Activated T-helper 17 cell treated with anti-CD3 and anti-CD28 coated beads, Interleukin-2, amount 50 U/mL, for 72 hours (primary cell): ENCODE measurements at regions not wholly inside any gene's neighbourhood (a gene's known extent, or its start where the extent isn't known, plus 50 kb on each side); places are given as distances from the start of the nearest gene placed in this dataset.
"Not testable (repeated sequence)": the region's sequence is repeated elsewhere in the genome, so short reads cannot be mapped to it uniquely, and the experiment has no call there.

Experiments used
- ATAC-seq: fragments of 150-1000 bp; cut with Tn5 transposase; replicated peaks from 2 replicates; pipeline ENCODE4 v1.10.0; 2021; ENCODE audit warnings: mild to moderate bottlenecking, moderate library complexity
- H3K27ac Mint-ChIP-seq: one replicate; pipeline ENCODE4 v1.8.0; 2022; ENCODE audit warnings: mixed read lengths
- H3K27me3 Mint-ChIP-seq: one replicate; pipeline ENCODE4 v1.8.0; 2022; ENCODE audit warnings: mixed read lengths
- H3K36me3 Mint-ChIP-seq: one replicate; pipeline ENCODE4 v1.8.0; 2022; ENCODE audit warnings: low read depth, mild to moderate bottlenecking, mixed read lengths
- H3K4me1 Mint-ChIP-seq: one replicate; pipeline ENCODE4 v1.8.0; 2022; ENCODE audit warnings: mixed read lengths
- H3K4me3 Mint-ChIP-seq: one replicate; pipeline ENCODE4 v1.8.0; 2022; ENCODE audit warnings: mild to moderate bottlenecking, mixed read lengths
- H3K9me3 Mint-ChIP-seq: one replicate; pipeline ENCODE4 v1.8.0; 2022; ENCODE audit warnings: mixed read lengths

DNA sequence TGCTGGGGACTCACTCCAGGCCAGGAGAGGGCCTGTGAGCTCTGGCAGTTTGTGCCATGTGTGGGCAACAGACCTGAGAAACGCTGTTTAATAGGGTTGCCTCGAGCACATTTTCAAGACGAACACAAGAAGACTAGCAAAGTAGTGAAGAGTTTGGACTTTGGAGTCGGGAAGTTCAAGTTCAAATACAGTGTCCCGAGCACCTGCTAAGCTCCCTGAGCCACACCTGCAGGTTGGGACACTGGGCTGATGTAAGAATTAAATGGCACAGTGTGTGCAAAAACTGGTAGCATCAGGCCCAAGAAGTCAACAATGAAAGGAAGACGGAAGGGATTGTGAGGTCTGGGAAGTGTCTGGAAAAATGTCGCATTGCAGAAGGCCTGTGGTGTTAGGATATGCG is 112.8 kb upstream of the PABPC3 start:
- Mint-ChIP-seq H3K4me3 (no peak overlapping the region), H3K27ac (no peak overlapping the region), H3K27me3 (peaks cover 17% of the 10 kb centered on the region), H3K4me1 (no peaks in the 10 kb centered on the region), H3K36me3 (no peaks in the 10 kb centered on the region), H3K9me3 (no peaks in the 10 kb centered on the region)
- ATAC-seq, result no peak

GRCh38 chr13:24984134-24984533 is 111.8 kb upstream of the PABPC3 start:
- Mint-ChIP-seq H3K36me3 (no peaks in the 10 kb centered on the region), H3K4me1 (no peaks in the 10 kb centered on the region), H3K9me3 (no peaks in the 10 kb centered on the region), H3K27ac (no peak overlapping the region), H3K27me3 (peaks cover 21% of the 10 kb centered on the region), H3K4me3 (no peak overlapping the region)
- no peak for ATAC-seq

DNA sequence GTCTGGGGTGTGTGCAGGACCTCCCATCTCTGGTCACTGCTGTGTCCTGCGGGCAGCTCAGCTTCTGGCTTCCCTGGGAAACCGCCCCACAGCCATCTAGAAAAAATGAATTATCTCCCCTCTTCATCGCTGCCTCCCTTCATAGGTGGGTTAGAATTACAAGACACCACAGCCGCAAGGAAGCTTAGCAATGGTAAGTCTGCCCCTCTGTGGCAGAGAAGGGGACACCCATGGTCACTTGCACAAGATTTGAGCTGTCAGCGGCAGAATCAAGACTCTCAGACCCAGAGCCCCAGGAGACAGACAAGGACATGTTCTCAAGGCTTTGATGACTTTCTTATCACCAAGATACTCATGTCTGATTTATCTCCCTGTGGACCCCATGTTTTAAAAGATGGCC is 110.8 kb upstream of the PABPC3 start:
- H3K4me1 Mint-ChIP-seq, result no peaks in the 10 kb centered on the region
- H3K36me3 Mint-ChIP-seq, result no peaks in the 10 kb centered on the region
- H3K4me3 Mint-ChIP-seq, result no peak overlapping the region
- peaks cover 21% of the 10 kb centered on the region for H3K27me3 Mint-ChIP-seq
- H3K27ac Mint-ChIP-seq, result no peak overlapping the region
- no peaks in the 10 kb centered on the region for H3K9me3 Mint-ChIP-seq
- no peak for ATAC-seq

- Mint-ChIP-seq H3K27me3 (peaks cover 24% of the 10 kb centered on the region), H3K4me3 (no peak overlapping the region), H3K36me3 (no peaks in the 10 kb centered on the region), H3K9me3 (no peaks in the 10 kb centered on the region), H3K27ac (no peak overlapping the region), H3K4me1 (no peaks in the 10 kb centered on the region)
- ATAC-seq, result no peak
Observed at GRCh38 chr13:24985896-24986295, 110.0 kb upstream of the PABPC3 start.

DNA sequence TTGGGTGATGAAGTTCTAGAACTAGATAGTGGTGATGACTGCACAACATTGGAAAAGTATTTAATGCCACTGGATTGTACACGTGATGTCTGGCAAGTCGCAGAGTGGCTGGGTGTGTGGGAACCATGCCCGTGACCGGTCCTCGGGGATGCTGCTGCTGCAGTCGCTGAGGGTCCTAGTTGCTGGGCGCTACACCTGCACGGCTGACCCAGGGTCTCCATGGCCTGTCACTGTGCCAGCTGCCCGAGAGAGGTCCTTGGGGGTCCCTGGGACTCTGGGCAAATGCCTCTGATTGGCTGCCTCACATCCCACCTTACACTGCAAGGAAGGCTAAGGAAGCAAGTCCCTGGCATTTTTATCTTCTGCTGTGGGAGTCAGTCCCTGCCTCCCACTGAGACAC is 109.1 kb upstream of the PABPC3 start:
- Mint-ChIP-seq H3K36me3 (no peaks in the 10 kb centered on the region), H3K4me1 (no peaks in the 10 kb centered on the region), H3K27me3 (peaks cover 30% of the 10 kb centered on the region), H3K9me3 (no peaks in the 10 kb centered on the region), H3K4me3 (no peak overlapping the region), H3K27ac (no peak overlapping the region)
- no peak for ATAC-seq

DNA sequence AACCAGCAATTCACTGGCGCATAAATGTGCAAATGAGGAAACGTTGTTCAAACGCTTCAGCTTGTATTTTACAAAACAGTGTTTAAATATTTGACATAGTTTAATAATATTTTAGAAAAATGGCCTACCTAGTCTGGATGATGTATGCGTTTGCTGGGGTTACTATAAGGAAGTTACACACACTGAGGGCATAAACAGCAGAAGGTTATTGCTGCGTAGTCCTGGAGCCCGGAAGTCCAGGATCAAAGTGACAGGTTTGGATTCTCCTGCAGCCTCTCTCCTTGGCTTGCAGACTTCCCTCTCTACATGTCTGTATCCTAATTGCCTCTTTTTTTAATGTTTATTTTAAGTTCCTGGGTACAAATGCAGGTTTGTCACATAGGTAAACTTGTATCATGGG is 106.0 kb upstream of the PABPC3 start:
- H3K9me3 Mint-ChIP-seq, H3K4me3 Mint-ChIP-seq, H3K36me3 Mint-ChIP-seq, ATAC-seq, H3K27ac Mint-ChIP-seq, H3K4me1 Mint-ChIP-seq: not testable (repeated sequence)
- H3K27me3 Mint-ChIP-seq, result peaks cover 17% of the 10 kb centered on the region

- not testable (repeated sequence) for H3K9me3 Mint-ChIP-seq, H3K36me3 Mint-ChIP-seq, H3K27ac Mint-ChIP-seq, H3K4me1 Mint-ChIP-seq, ATAC-seq, H3K4me3 Mint-ChIP-seq
- H3K27me3 Mint-ChIP-seq, result peaks cover 20% of the 10 kb centered on the region
Observed at GRCh38 chr13:24992946-24993345, 103.0 kb upstream of the PABPC3 start.

- Mint-ChIP-seq H3K4me3 (no peak overlapping the region), H3K9me3 (no peaks in the 10 kb centered on the region), H3K36me3 (no peaks in the 10 kb centered on the region), H3K27ac (no peak overlapping the region), H3K27me3 (peaks cover 28% of the 10 kb centered on the region), H3K4me1 (peaks cover 3% of the 10 kb centered on the region)
- ATAC-seq, result peak; percentile 81
Observed at GRCh38 chr13:24995225-24995804, 100.6 kb upstream of the PABPC3 start.

DNA sequence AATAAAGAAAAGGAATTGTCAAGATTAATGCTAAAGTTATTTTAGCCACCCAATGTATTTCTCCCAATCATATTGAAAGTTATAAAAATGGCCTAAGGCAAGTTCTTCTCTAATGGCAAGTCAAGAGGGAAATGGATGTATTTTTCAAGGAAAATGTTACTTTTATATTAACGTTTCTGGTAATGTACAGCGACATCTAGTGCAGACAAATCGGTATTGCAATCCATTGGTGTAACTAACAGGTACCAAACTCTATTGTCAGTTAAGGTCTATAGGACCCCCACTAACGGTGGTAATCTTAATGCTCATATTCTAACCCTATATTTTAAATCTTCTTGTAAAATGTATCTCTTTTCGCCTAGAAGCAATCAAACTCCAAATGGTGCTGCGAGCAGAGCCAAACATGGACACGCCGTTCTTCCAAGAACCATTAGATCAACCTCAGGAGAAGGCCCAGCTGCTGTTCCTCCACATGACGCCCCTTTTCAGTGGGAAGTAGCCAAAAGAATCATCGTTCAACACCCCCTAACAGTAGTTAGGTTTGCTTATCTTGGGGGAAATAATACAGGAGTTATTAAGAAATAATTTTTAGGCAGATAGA is 98.5 kb upstream of the PABPC3 start:
- ATAC-seq, result no peak
- H3K36me3 Mint-ChIP-seq, result no peaks in the 10 kb centered on the region
- H3K4me1 Mint-ChIP-seq, result peaks cover 3% of the 10 kb centered on the region
- peaks cover 24% of the 10 kb centered on the region for H3K27me3 Mint-ChIP-seq
- no peak overlapping the region for H3K27ac Mint-ChIP-seq
- H3K4me3 Mint-ChIP-seq, result no peak overlapping the region
- no peaks in the 10 kb centered on the region for H3K9me3 Mint-ChIP-seq

DNA sequence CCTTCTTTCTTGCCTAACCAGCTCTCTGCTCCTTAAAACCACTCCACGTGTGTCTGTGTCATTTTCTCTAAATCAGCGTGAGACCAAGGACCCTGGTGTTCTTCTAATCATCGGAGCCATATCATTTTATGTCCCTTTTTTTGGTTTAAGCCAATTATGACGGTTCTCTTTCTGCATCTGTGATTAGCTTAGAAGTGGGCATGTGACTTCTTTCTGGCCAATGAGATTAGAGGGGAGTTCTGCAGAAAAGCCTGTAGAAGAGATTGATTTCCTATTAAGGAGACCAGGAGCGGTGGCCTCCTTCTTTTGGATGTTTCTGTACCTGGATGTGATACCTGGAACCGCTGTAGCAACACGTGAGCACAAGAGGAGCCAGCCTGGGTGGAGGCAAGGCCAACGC is 97.5 kb upstream of the PABPC3 start:
- ATAC-seq, result no peak
- Mint-ChIP-seq H3K36me3 (no peaks in the 10 kb centered on the region), H3K27me3 (peaks cover 27% of the 10 kb centered on the region), H3K9me3 (no peaks in the 10 kb centered on the region), H3K27ac (no peak overlapping the region), H3K4me1 (peaks cover 3% of the 10 kb centered on the region), H3K4me3 (no peak overlapping the region)

DNA sequence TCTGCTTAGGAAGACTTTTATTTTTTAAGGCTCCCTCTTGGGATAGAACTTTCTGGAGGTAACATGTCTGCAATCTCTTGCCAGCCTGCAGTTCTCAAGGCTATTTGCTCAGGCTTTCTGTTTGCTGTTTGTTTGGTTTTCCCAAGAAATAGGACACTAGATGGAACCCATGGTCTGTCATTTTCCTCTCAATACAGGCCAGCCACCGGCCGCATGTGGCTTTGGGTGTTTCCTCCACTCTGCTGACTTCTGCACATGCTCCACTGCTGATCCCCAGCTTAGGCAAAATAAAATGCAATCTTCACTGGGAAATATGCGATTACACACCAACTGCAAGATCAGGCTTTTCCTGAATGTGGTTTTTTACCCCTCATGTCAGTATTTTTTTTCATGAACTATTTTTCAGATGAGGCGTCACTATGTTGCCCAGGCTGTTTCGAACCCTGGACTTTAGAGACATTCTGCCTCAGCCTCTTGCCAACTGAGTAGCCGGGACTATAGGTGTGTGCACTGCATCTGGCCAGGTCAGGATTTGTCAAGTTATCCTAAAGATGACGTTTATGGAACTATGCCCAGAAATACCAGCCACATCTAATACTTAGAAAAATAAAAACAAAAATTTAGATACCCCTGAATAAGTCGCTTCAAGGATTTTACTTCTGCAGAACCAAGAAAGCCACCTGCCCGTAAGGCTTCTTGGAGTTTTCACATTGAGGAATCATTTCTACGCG is 94.3 kb upstream of the PABPC3 start:
- ATAC-seq, result no peak
- no peak overlapping the region for H3K27ac Mint-ChIP-seq
- H3K9me3 Mint-ChIP-seq, result no peaks in the 10 kb centered on the region
- no peaks in the 10 kb centered on the region for H3K4me1 Mint-ChIP-seq
- no peak overlapping the region for H3K4me3 Mint-ChIP-seq
- peaks cover 35% of the 10 kb centered on the region for H3K27me3 Mint-ChIP-seq
- H3K36me3 Mint-ChIP-seq, result no peaks in the 10 kb centered on the region

DNA sequence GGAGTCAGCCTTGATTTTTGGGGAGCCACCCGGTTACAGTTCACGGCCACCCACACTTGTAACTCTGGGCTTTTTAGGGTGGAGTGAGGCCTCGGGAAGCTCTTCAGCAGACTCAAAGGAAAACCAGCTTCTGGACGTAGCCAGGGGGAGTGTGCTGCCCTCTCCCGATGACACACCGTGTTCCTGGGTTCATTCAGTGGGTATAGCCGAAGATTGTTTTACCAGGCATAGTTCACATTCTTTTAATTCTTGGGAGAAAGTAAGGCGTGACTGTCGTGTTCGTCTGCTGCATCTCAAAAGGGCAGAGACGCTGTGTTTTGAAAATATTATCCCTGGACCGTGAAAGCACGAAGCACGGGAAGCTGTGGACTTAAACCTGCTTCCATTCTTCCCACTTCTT is 93.6 kb upstream of the PABPC3 start:
- H3K4me1 Mint-ChIP-seq, ATAC-seq, H3K36me3 Mint-ChIP-seq, H3K4me3 Mint-ChIP-seq, H3K27ac Mint-ChIP-seq, H3K9me3 Mint-ChIP-seq: not testable (repeated sequence)
- peaks cover 35% of the 10 kb centered on the region for H3K27me3 Mint-ChIP-seq

- H3K4me3 Mint-ChIP-seq, H3K4me1 Mint-ChIP-seq, ATAC-seq: not testable (repeated sequence)
Observed at GRCh38 chr13:25004489-25004888, 91.4 kb upstream of the PABPC3 start.

DNA sequence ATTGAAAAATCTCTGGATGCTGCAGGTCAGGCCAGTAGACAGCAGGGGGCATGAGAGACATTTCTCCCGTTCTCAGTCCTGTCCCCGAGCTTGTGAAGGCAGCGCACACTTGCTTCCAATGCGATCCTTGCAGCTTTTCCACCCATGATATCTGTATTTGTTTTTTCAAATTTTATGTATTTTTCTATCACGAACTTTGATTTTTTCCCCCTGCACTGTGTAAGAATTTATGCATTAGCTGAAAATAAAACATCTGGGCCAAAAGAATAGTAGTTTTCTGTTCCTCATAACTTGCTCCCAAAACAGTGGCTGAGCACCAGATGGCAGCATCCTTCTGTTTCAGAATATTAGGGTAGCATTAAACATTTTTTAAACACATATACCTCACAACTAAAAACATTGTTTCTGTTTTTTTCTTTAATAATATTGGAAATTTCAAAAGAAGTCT is 90.9 kb upstream of the PABPC3 start:
- not testable (repeated sequence) for H3K36me3 Mint-ChIP-seq, H3K4me1 Mint-ChIP-seq, H3K27ac Mint-ChIP-seq, H3K4me3 Mint-ChIP-seq, H3K9me3 Mint-ChIP-seq
- H3K27me3 Mint-ChIP-seq, result peaks cover 34% of the 10 kb centered on the region
- peak; percentile 45 for ATAC-seq

More at GRCh38 chr13:25004489-25004888, 91.4 kb upstream of the PABPC3 start:
- not testable (repeated sequence) for H3K9me3 Mint-ChIP-seq, H3K36me3 Mint-ChIP-seq, H3K27ac Mint-ChIP-seq
- H3K27me3 Mint-ChIP-seq, result peaks cover 38% of the 10 kb centered on the region

DNA sequence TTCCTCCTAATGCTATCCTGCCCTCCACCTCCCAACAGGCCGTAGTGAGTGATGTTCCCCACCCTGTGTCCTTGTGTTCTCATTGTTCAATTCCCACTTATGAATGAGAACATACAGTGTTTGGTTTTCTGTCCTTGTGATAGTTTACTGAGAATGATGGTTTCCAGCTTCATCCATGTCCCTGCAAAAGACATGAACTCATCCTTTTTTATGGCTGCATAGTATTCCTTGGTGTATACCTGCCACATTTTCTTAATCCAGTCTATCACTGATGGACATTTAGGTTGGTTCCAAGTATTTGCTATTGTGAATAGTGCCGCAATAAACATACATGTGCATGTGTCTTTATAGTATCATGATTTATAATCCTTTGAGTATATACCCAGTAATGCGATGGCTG is 88.5 kb upstream of the PABPC3 start:
- H3K4me3 Mint-ChIP-seq, H3K9me3 Mint-ChIP-seq, H3K27ac Mint-ChIP-seq, H3K4me1 Mint-ChIP-seq, ATAC-seq, H3K36me3 Mint-ChIP-seq: not testable (repeated sequence)
- peaks cover 42% of the 10 kb centered on the region for H3K27me3 Mint-ChIP-seq
